ENCODE measurements at regions not wholly inside any gene's neighbourhood (a gene's known extent, or its start where the extent isn't known, plus 50 kb on each side); places are given as distances from the start of the nearest gene placed in this dataset.

DNA sequence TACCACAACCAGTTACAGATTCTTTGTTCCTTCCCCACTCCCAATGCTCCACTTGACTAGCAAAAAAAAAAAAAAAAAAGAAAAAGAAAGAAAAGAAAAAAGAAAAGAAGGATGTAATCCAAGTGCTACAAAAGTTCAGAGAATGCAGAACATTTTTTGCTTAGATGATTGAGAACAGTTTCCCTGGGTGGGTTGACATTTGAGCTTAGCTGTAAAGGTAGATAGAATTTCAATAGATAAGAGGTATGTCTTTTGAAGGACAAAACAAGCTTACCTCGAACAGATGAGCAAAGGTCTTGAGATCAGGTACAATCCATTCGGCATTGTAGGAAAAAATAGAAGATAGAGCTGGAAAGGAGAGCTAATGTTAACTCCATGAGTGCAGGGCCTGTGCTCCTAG, 344.6 kb upstream of the NECTIN3 start:
- TF ChIP-seq POLR2A (IDR thresholded peaks at IDR 0.05), result no peak
- TF ChIP-seq, protein P1, sequence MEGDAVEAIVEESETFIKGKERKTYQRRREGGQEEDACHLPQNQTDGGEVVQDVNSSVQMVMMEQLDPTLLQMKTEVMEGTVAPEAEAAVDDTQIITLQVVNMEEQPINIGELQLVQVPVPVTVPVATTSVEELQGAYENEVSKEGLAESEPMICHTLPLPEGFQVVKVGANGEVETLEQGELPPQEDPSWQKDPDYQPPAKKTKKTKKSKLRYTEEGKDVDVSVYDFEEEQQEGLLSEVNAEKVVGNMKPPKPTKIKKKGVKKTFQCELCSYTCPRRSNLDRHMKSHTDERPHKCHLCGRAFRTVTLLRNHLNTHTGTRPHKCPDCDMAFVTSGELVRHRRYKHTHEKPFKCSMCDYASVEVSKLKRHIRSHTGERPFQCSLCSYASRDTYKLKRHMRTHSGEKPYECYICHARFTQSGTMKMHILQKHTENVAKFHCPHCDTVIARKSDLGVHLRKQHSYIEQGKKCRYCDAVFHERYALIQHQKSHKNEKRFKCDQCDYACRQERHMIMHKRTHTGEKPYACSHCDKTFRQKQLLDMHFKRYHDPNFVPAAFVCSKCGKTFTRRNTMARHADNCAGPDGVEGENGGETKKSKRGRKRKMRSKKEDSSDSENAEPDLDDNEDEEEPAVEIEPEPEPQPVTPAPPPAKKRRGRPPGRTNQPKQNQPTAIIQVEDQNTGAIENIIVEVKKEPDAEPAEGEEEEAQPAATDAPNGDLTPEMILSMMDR (IDR thresholded peaks at IDR 0.05), result no peak
- no peaks in the 10 kb centered on the region for H3K27me3 ChIP-seq
- no peak for DNase-seq

DNA sequence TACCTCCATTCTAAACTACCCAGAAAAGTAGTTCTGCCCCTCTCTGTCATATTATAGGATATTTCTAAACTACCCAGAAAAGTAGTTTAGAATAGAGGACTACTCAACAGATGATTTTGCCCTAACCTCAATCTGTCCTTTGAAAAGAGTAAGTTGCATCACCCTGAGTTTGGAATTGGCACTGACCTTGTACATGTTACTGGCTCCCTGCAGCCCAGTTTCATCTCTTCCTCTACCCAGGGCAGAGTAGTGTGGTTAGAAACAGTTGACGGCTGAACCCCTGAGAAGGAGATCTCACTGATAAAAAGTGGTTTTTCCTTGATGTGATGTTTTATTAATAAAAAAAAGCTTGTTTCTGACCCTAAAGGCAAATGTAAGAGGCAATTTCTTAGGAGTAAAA, 340.5 kb upstream of the NECTIN3 start:
- no peaks in the 10 kb centered on the region for H3K27me3 ChIP-seq
- H3K27ac ChIP-seq, result no peak overlapping the region
- H3K9me3 ChIP-seq, result no peaks in the 10 kb centered on the region
- no peaks in the 10 kb centered on the region for H3K4me1 ChIP-seq
- DNase-seq, result no peak
- TF ChIP-seq, protein P1 (IDR thresholded peaks at IDR 0.05), result no peak
- no peak for TF ChIP-seq POLR2A (IDR thresholded peaks at IDR 0.05)
- no peak overlapping the region for H3K4me3 ChIP-seq
- H3K36me3 ChIP-seq, result no peaks in the 10 kb centered on the region

More for the DNA sequence above, 344.6 kb upstream of the NECTIN3 start:
- H3K9me3 ChIP-seq, result no peaks in the 10 kb centered on the region
- no peaks in the 10 kb centered on the region for H3K36me3 ChIP-seq
- no peaks in the 10 kb centered on the region for H3K4me1 ChIP-seq
- H3K4me3 ChIP-seq, result no peak overlapping the region
- H3K27ac ChIP-seq, result no peak overlapping the region

DNA sequence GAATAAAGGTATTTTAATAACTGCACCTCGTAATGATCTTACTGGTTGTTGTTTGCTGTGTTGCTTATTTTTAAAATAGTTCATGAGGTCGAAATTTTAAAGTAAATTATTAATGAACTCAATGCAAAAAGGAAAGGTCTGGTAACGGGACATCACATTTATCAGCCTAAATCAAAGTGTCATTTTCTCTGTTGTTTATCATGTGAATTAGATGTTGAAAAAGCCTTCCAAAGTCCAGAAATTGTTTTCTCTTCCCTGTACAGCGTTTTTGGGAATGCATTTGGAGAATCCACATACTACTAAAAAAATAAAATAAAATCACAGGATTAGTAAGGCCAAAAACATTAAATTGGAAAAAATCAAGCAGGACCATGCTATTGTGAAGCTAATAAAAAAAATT, 339.2 kb upstream of the NECTIN3 start:
- H3K27ac ChIP-seq, result no peak overlapping the region
- H3K9me3 ChIP-seq, result no peaks in the 10 kb centered on the region
- H3K4me1 ChIP-seq, result no peaks in the 10 kb centered on the region
- H3K36me3 ChIP-seq, result no peaks in the 10 kb centered on the region
- TF ChIP-seq POLR2A (IDR thresholded peaks at IDR 0.05), result no peak
- TF ChIP-seq, protein P1 (IDR thresholded peaks at IDR 0.05), result no peak
- no peak for DNase-seq
- H3K4me3 ChIP-seq, result no peak overlapping the region
- H3K27me3 ChIP-seq, result no peaks in the 10 kb centered on the region

DNA sequence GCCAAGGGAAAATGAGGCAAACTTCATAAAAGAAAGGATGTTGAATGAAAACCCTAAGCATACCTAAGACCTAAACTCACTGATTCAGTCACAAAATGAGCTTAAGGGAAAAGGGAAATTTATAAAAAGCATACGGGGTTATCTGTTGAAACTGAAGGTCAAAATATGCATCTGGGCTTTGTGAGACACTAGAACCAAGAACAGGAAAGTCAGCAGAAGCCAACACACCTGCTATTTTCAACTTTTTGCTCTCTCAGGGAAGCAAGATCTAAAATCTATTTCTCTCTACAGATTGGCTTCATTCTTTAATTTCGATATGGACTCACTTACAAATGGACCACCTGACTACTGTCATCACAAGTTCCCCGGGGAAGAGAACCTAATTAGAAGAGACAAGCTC, 338.6 kb upstream of the NECTIN3 start:
- no peaks in the 10 kb centered on the region for H3K9me3 ChIP-seq

DNA sequence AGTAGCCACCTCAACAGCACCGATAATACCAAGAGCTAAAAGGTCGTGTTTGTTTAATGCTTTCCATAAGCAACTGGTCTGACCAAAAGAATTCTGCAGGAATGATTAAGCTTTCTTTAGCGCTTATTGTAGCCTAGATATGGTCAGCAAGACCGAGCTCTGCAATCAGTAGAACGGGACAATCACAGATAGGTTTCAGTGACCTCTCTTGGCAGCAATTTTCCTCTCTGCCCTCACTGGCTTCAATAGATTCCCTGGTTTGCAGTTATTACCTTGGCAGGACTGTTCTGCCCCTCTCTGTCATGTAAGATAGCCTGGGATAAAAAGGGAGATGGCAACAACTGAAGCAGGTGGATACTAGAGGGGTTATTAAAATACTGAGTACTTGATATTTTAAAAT, 337.1 kb upstream of the NECTIN3 start:
- TF ChIP-seq, protein P1 (IDR thresholded peaks at IDR 0.05), result no peak
- no peak for TF ChIP-seq POLR2A (IDR thresholded peaks at IDR 0.05)
- no peak for DNase-seq
- Histone ChIP-seq H3K27me3 (no peaks in the 10 kb centered on the region), H3K9me3 (no peaks in the 10 kb centered on the region), H3K27ac (no peak overlapping the region), H3K4me3 (no peak overlapping the region), H3K36me3 (no peaks in the 10 kb centered on the region), H3K4me1 (no peaks in the 10 kb centered on the region)

More for the DNA sequence above, 338.6 kb upstream of the NECTIN3 start:
- H3K27me3 ChIP-seq, result no peaks in the 10 kb centered on the region
- H3K4me3 ChIP-seq, result no peak overlapping the region
- no peaks in the 10 kb centered on the region for H3K4me1 ChIP-seq
- DNase-seq, result no peak
- TF ChIP-seq, protein P1 (IDR thresholded peaks at IDR 0.05), result no peak
- no peak for TF ChIP-seq POLR2A (IDR thresholded peaks at IDR 0.05)
- no peaks in the 10 kb centered on the region for H3K36me3 ChIP-seq
- H3K27ac ChIP-seq, result no peak overlapping the region

DNA sequence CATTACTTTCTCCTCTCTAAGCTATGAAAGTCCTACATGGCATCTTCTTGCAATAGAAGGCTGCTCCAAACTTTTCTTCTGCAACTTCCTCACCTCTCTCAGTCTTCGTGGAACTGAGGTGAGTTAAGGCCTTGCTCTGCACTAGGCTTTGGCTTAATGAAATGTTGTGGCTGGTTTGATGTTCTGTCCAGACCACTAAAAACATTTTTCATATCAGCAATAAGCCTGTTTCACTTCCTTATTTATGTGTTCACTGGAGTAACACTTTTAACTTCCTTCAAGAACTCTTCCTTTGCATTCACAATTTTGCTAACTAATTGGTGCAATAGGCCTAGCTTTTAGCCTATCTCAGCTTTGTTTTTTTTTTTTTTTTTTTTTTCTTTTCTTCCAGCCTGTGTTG, 335.3 kb upstream of the NECTIN3 start:
- Histone ChIP-seq H3K27ac (no peak overlapping the region), H3K4me3 (no peak overlapping the region), H3K27me3 (no peaks in the 10 kb centered on the region), H3K9me3 (no peaks in the 10 kb centered on the region), H3K36me3 (no peaks in the 10 kb centered on the region), H3K4me1 (no peaks in the 10 kb centered on the region)
- no peak for DNase-seq
- TF ChIP-seq, protein P1 (IDR thresholded peaks at IDR 0.05), result no peak
- TF ChIP-seq POLR2A (IDR thresholded peaks at IDR 0.05), result no peak

All from Peyer's patch (tissue), 4 donors.